ENCODE measurements at regions not wholly inside any gene's neighbourhood (a gene's known extent, or its start where the extent isn't known, plus 50 kb on each side); places are given as distances from the start of the nearest gene placed in this dataset.

GRCh38 chr2:239871481-239872435 lies 153.4 kb downstream of the NDUFA10 start:
- TF ChIP-seq ZSCAN16 (tag by site-specific recombination; IDR thresholded peaks at IDR 0.05) (no peak), CTCF (tag by site-specific recombination; IDR thresholded peaks at IDR 0.05) (no peak), ZNF747 (tag by site-specific recombination; IDR thresholded peaks at IDR 0.05) (no peak), KLF9 (tag by site-specific recombination; IDR thresholded peaks at IDR 0.05; ENCODE audit: low read depth) (no peak), PBX3 (CRISPR knock-in tag; IDR thresholded peaks at IDR 0.05) (no peak), REST (tag by site-specific recombination; IDR thresholded peaks at IDR 0.05) (no peak), PATZ1 (tag by site-specific recombination; IDR thresholded peaks at IDR 0.05) (no peak)

All from HEK293 (cell line).